C4-2B (cell line): ENCODE measurements at regions not wholly inside any gene's neighbourhood (a gene's known extent, or its start where the extent isn't known, plus 50 kb on each side); places are given as distances from the start of the nearest gene placed in this dataset.

Experiments
- H3K27ac ChIP-seq: fragments of 450-650 bp; 2 replicates; pipeline ENCODE4 v1.5.1; 2017
- CTCF ChIP-seq: fragments of 450-650 bp; conservative IDR thresholded peaks from 2 replicates; pipeline ENCODE4 v1.5.1; 2017; ENCODE audit warnings: mild to moderate bottlenecking
- ZFX ChIP-seq: fragments of 450-650 bp; IDR thresholded peaks from 2 replicates; pipeline ENCODE4 v1.6.1; 2017

GRCh38 chr5:152100462-152100861 is 175.8 kb upstream of the GLRA1 start:
- TF ChIP-seq CTCF (no peak), ZFX (no peak)
- H3K27ac ChIP-seq, result no peak overlapping the region

- no peak for TF ChIP-seq CTCF
- TF ChIP-seq ZFX, result no peak
Observed at GRCh38 chr5:152097128-152097527, 172.5 kb upstream of the GLRA1 start.

GRCh38 chr5:152094716-152095115 is 170.1 kb upstream of the GLRA1 start:
- no peak overlapping the region for H3K27ac ChIP-seq
- TF ChIP-seq ZFX (no peak), CTCF (no peak)

More at GRCh38 chr5:152097128-152097527, 172.5 kb upstream of the GLRA1 start:
- H3K27ac ChIP-seq, result no peak overlapping the region

GRCh38 chr5:152094060-152094459 is 169.4 kb upstream of the GLRA1 start:
- H3K27ac ChIP-seq, result no peak overlapping the region
- TF ChIP-seq ZFX (no peak), CTCF (no peak)

GRCh38 chr5:152092580-152092979 is 167.9 kb upstream of the GLRA1 start:
- no peak overlapping the region for H3K27ac ChIP-seq
- no peak for TF ChIP-seq CTCF
- TF ChIP-seq ZFX, result no peak

- TF ChIP-seq CTCF (no peak), ZFX (no peak)
- no peak overlapping the region for H3K27ac ChIP-seq
Observed at GRCh38 chr5:152089644-152090043, 165.0 kb upstream of the GLRA1 start.

- TF ChIP-seq CTCF (no peak), ZFX (no peak)
- no peak overlapping the region for H3K27ac ChIP-seq
Observed at GRCh38 chr5:152086668-152087067, 162.0 kb upstream of the GLRA1 start.
